Sigmoid colon (tissue), 4 donors: ENCODE measurements at regions not wholly inside any gene's neighbourhood (a gene's known extent, or its start where the extent isn't known, plus 50 kb on each side); places are given as distances from the start of the nearest gene placed in this dataset.

Experiments used
- CTCF ChIP-seq, 4 experiments: fragments of 450-650 bp in 3 of 4; fragments of 200-600 bp in 1 of 4; IDR thresholded peaks; one replicate each; pipeline ENCODE4 v1.5.1; 2016 to 2019; ENCODE audit warnings: antibody characterized with exemption in 4 of 4, mild to moderate bottlenecking in 3 of 4, moderate library complexity in 2 of 4
- EP300 ChIP-seq, 4 donors: sonication (generic); formaldehyde crosslinking; IDR thresholded peaks; one replicate each; pipeline ENCODE4 v1.6.1; 2017; ENCODE audit warnings: antibody characterized with exemption in 4 of 4
- POLR2A ChIP-seq, 2 donors: fragments of 450-650 bp; IDR thresholded peaks; one replicate each; pipeline ENCODE4 v1.6.1; 2016; ENCODE audit warnings: antibody characterized with exemption in 2 of 2, mild to moderate bottlenecking in 2 of 2, moderate library complexity in 2 of 2
- POLR2AphosphoS5 ChIP-seq, 4 donors: sonication (generic); formaldehyde crosslinking; IDR thresholded peaks; one replicate each; pipeline ENCODE4 v1.6.1; 2017; ENCODE audit warnings: antibody characterized with exemption in 4 of 4

DNA sequence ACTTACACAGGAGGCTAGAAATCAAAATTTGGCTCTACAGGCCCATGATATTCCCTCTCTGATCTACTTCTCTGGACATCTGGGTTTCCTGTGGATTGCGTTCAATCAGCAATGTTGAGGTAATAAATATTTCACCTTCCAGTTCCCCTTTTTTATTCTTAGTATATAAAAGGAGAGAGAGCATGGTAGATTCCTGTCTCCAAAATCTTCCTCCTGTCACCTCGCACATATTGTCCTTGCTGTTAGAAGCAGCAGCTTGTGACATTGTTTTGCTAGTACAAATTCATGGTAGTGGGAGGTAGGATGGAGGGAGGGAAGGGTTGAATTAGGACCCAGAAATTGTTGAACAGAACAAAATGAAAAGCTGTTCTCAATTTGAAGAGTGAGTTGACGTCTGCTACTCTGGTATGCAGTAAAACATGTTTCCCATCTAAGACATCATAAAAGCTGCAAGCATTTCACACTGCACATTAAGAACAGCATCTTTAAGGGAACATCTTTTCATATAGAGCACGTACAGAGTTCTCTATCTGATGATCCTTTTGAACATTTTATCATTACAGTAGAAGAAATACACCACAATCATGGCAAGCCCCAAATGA is 156.4 kb downstream of the RDH14 start:
- TF ChIP-seq CTCF (IDR thresholded peaks at IDR 0.05) (no peak), POLR2A (IDR thresholded peaks at IDR 0.05) (no peak), POLR2AphosphoS5 (IDR thresholded peaks at IDR 0.05) (no peak), EP300 (IDR thresholded peaks at IDR 0.05) (no peak)
